Keratinocyte (primary cell): ENCODE measurements at regions not wholly inside any gene's neighbourhood (a gene's known extent, or its start where the extent isn't known, plus 50 kb on each side); places are given as distances from the start of the nearest gene placed in this dataset.

Source experiments
- EZH2 ChIP-seq: IDR thresholded peaks from one replicate; pipeline ENCODE4 v1.6.1; 2012; ENCODE audit warnings: inconsistent platforms, mild to moderate bottlenecking, low read length, moderate library complexity
- TF ChIP-seq, protein P1 (sequence below), 3 experiments: IDR thresholded peaks in 1 of 3; conservative IDR thresholded peaks in 1 of 3; optimal IDR thresholded peaks in 1 of 3; 2 replicates in 2 of 3; 3 replicates in 1 of 3; pipeline versions ENCODE3 to v1.5.1; 2011; ENCODE audit warnings: low read length in 3 of 3, mild to moderate bottlenecking in 3 of 3, moderate library complexity in 2 of 3, control low read depth in 1 of 3, inconsistent platforms in 1 of 3; ENCODE audit not compliant: insufficient read depth in 2 of 3; ENCODE audit errors: extremely low read depth in 1 of 3

DNA sequence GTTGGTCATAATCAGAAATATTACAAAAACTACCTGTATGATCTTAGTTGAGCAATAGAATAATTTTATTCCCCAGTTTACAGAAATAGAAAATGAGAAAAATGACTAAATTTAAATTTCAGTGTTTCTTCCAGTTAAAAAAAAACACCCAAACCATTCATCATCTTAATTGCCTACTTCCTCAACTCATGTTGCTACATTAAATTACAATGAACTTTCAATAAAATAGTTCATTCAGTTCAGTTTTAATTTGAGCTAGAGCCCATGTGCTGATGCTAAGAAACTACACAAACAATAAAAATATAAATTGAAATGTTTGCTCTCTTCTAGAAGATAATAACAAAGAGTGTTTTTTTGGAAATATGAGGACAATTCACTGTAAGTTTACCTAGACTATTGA lies 820.4 kb downstream of the SLITRK6 start:
- TF ChIP-seq, protein P1, sequence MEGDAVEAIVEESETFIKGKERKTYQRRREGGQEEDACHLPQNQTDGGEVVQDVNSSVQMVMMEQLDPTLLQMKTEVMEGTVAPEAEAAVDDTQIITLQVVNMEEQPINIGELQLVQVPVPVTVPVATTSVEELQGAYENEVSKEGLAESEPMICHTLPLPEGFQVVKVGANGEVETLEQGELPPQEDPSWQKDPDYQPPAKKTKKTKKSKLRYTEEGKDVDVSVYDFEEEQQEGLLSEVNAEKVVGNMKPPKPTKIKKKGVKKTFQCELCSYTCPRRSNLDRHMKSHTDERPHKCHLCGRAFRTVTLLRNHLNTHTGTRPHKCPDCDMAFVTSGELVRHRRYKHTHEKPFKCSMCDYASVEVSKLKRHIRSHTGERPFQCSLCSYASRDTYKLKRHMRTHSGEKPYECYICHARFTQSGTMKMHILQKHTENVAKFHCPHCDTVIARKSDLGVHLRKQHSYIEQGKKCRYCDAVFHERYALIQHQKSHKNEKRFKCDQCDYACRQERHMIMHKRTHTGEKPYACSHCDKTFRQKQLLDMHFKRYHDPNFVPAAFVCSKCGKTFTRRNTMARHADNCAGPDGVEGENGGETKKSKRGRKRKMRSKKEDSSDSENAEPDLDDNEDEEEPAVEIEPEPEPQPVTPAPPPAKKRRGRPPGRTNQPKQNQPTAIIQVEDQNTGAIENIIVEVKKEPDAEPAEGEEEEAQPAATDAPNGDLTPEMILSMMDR (optimal IDR thresholded peaks at IDR 0.05 in 1 of 3, IDR thresholded peaks at IDR 0.05 in 1 of 3, conservative IDR thresholded peaks at IDR 0.05 in 1 of 3; ENCODE audit: extremely low read depth in 1 of 3, insufficient read depth in 2 of 3, low read length in 3 of 3): no peak
- TF ChIP-seq EZH2: no peak
